ENCODE measurements at regions not wholly inside any gene's neighbourhood (a gene's known extent, or its start where the extent isn't known, plus 50 kb on each side); places are given as distances from the start of the nearest gene placed in this dataset.
A peak's percentile ranks its signal among the peaks of the same experiment; 100 is the strongest.

DNA sequence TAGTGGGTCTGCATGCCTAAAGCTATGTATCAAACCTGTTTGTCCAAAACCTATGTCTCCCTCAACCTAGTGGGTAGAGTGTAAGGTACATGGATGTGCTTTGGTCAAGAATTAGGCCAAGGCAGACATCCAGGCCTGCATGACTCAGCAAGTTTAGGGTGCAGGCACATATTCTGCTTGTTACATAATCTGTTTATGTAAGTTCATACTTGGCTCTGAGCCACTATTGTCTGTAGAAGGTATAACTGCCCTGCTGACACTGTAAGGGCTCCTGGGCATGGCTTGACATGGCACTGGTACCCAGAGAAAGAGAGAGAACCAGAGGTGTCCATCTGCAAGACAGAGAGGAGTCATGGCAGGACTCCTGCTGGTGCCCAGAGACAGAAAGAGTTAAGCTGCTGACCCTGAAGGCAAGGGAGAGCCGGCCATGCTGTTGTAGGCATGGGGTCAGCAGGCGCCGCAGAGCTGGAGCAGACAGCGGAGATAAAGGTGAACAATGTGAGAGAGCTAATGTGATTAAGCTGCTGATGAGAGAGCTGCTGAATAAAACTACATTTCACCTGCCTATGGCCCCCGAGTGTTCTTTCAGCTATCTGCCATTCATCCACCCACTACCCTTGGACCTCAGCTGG lies 118.5 kb upstream of the TMEM106B start:
- DNase-seq (ENCODE audit: low spot score in 2 of 2) (no peak), ATAC-seq (no peak)
- peak overlapping the region in 1 of 2 donors; percentile 69 for H3K27ac Mint-ChIP-seq
- H3K36me3 Mint-ChIP-seq = no peaks in the 10 kb centered on the region
- no peaks in the 10 kb centered on the region for H3K9me3 Mint-ChIP-seq

DNA sequence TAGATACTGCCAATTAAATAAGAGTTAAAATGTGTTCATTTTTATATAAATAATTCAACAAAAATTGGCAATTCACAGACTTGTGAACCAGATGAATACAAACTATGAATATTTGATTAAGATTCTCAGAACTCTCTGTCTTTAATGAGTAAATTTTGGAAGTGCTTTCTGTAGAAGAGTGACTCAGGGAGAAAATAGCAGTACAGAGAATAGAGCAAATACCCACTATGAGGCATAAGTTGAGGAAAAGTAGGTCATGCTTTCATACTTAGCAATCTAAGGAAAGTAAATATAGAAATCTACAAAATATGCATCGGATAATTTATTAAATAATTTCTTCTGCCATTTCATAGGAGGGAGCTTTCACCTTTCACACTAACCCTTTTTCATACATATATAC lies 117.7 kb upstream of the TMEM106B start:
- DNase-seq (ENCODE audit: low spot score in 2 of 2) (no peak), ATAC-seq (no peak)
- Mint-ChIP-seq H3K27ac (no peak overlapping the region), H3K36me3 (no peaks in the 10 kb centered on the region), H3K9me3 (no peaks in the 10 kb centered on the region)

DNA sequence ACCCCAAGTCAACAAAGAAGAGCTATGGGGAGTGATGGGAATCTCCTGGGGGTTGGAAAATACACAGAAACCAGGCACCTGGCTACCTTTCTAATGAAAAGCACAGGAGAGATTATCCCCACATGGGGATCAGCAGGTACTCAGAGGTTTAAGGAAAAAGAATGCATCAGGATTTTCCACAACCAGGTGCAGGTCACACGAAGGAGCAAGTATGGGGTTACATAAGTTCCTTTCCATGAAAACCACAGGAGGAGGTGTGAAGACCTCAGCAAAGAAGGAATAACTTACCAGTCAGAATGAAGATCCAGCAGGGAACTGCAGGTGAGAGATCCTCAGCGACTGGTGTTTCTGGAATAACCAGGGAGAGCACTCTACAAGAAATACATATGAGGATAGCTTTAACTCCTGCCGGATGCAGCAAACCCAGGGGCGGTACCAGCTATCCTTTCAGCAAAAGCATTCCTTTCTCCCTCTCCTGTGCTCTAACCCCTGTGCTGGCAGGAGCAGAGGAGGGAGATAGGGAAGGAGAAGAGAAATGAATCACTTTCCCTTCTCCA lies 116.7 kb upstream of the TMEM106B start:
- Mint-ChIP-seq H3K27ac (no peak overlapping the region), H3K36me3 (no peaks in the 10 kb centered on the region), H3K9me3 (no peaks in the 10 kb centered on the region)
- DNase-seq (ENCODE audit: low spot score in 2 of 2) = no peak
- no peak for ATAC-seq

DNA sequence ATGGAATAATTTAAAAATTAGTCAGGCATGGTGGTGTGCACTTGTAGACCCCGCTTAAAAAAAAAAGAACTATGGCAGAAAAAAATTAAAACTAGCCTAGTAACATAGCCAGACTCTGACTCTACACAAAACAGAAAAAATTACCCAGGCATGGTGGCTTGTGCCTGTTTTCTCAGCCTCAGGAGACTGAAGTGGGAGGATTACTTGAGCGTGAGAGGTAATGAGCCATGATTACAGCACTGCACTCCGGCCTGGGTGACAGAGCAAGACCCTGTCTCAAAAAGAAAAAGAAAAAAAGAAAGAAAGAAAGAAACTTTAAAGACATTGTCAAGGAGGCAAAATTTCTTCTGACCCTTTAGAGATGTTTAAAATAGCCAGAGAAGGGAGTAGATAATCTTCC lies 109.0 kb upstream of the TMEM106B start:
- peaks cover 0 to 5% of the 10 kb centered on the region in 2 donors for H3K36me3 Mint-ChIP-seq
- peaks cover 0 to 4% of the 10 kb centered on the region in 2 donors for H3K9me3 Mint-ChIP-seq
- no peak overlapping the region for H3K27ac Mint-ChIP-seq
- no peak for ATAC-seq
- DNase-seq (ENCODE audit: low spot score in 2 of 2) = no peak

DNA sequence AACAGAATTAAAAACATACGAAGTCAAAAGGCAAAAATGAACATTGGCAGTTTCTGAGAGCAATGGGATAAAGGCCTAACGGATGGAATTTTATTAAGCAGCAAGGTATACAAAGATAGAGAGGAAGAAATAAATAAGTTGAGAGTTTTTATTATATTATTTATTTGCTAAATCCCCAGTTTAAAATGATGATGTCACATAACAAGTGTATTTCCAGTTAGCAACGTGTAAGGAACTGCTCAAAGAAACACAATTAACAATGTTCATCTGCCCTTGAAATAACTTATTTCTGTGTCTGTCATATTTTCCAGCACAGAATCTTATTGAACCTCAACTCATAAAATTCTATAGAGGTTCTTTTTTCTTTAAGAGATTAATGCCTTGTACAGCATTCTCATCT lies 108.6 kb upstream of the TMEM106B start:
- Mint-ChIP-seq H3K36me3 (peaks cover 0 to 5% of the 10 kb centered on the region in 2 donors), H3K9me3 (peaks cover 0 to 4% of the 10 kb centered on the region in 2 donors), H3K27ac (no peak overlapping the region)
- ATAC-seq (no peak), DNase-seq (ENCODE audit: low spot score in 2 of 2) (no peak)

DNA sequence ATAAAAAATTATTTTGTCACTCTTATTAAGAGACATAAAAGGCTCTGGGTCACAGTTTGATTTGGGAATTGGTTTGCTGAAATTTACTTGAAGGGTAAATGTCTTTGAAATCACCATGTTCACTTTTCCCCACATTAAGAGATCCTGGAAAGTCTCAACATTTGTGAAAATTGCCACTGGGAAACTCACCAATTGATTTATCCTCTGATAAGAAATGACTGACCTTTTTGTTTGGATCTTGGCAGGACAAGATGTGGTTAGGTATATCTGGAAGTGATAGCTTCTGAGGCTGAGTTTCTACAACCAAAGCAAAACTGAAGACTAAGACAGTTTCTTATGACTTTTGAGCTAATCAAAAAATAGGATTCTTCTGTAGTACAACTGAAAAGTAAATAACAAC lies 107.1 kb upstream of the TMEM106B start:
- Mint-ChIP-seq H3K36me3 (peaks cover 0 to 5% of the 10 kb centered on the region in 2 donors), H3K9me3 (peaks cover 0 to 4% of the 10 kb centered on the region in 2 donors), H3K27ac (no peak overlapping the region)
- DNase-seq (ENCODE audit: low spot score in 2 of 2) = no peak
- no peak for ATAC-seq

DNA sequence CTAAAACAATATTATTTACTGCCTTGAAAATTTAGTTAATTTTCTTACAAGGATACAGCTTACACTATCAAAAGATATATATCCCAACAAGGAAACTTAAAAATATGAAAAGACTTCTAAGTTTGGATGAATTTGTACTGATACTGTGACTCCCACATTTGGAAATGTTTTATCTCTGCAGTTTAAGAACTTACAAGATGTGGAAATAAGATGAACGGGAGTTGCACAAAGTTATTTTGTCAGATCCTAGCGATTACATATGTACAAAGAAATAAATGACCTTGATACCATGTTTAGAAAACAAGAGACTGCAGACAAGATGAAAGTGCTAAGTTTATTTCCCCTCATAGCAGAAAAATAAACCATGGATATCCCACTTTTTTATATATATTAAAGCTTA lies 103.7 kb upstream of the TMEM106B start:
- Mint-ChIP-seq H3K27ac (no peak overlapping the region), H3K9me3 (no peaks in the 10 kb centered on the region), H3K36me3 (no peaks in the 10 kb centered on the region)
- DNase-seq (ENCODE audit: low spot score in 2 of 2) (no peak), ATAC-seq (no peak)

DNA sequence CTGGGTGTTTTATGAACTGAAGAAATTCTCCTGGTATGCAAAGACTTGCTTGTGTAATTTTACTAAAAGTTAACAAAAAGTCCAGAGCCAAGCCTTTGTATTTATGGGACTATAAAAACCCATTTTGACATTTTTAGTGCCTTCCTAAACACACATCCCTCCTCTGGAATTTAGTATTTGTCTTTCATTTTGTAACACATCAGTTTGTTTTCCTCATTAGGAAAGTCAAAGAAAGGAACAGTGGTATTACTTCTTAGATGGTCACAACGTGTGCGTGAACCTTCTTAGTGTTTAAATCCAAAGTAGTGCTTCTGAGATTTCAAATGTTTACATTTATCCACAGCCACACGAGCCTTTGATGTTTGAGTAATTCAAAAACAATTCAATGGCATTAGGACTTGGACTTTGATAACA lies 103.2 kb upstream of the TMEM106B start:
- DNase-seq (ENCODE audit: low spot score in 2 of 2) (no peak), ATAC-seq (no peak)
- Mint-ChIP-seq H3K36me3 (no peaks in the 10 kb centered on the region), H3K9me3 (no peaks in the 10 kb centered on the region), H3K27ac (no peak overlapping the region)

DNA sequence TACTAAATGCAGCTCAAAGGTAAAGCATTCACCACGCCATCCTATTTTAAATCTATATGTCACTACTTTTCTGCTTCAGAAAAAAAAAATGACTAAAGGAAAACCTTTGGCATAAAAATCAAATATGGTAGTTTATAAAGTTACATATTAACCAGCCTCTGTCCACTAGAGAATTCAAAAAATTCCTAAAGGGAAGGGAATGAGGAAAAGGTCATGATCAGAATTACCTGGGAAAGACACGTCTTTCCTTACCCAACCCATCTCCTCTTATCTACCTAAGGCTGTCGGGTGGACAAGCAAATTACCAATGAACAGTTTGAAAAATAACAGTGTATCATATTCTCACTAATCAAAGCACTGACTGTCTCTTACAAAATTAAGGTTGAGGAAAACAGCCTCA lies 100.7 kb upstream of the TMEM106B start:
- H3K27ac Mint-ChIP-seq = no peak overlapping the region
- DNase-seq (ENCODE audit: low spot score in 2 of 2) = no peak
- no peaks in the 10 kb centered on the region for H3K9me3 Mint-ChIP-seq
- no peak for ATAC-seq
- H3K36me3 Mint-ChIP-seq = no peaks in the 10 kb centered on the region

DNA sequence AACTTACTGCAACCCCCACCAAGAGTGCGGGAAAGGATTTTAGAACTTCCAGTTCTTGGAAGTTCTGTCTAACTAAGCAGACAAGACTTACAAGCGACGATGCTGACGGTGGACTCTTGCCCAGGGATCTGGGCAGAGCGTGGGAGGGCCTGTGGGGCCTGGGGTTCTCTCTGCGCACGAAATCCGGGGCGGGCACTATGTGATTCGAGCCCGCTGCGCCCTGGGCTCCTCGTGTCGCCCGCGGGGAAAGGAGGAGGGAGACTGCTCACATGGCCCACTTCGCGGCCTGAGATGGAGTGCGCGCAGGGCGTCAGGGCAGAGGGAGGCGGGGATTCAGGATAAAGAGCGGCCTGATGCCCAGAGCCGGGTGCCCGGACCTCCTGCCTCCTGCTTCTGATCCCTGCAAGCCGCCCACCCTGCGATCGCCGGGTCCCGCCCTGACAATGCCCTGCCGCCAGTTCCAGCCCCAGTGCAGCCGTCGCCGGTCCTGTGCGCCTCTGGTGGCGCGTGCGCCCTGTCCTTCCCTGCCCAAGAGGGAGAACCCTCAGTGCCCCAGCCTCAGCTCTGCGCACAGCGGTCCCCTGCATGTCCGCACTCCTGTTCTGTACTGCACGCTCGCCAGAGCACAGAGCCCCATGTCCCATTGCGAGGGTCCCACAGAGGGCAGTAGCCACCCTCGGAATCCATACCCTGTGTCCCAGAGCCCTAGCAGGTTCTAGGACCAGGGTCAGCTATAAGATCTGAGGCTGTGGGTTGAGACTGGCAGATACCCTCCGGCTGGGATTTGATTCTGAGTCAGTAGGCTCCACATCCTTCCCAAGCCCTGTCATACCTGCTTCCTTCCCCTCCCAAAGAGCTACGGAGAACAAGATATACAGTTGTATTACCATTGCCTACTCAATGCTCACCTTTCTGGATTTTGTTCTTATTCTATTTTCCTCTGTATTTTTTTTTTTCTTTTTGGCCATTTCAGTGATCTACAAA lies 99.4 kb upstream of the TMEM106B start:
- Mint-ChIP-seq H3K27ac (no peak overlapping the region), H3K36me3 (no peaks in the 10 kb centered on the region), H3K9me3 (no peaks in the 10 kb centered on the region)
- DNase-seq (ENCODE audit: low spot score in 2 of 2) (peak in 1 of 2 donors; percentile 5), ATAC-seq (peak; percentile 39 to 74)

DNA sequence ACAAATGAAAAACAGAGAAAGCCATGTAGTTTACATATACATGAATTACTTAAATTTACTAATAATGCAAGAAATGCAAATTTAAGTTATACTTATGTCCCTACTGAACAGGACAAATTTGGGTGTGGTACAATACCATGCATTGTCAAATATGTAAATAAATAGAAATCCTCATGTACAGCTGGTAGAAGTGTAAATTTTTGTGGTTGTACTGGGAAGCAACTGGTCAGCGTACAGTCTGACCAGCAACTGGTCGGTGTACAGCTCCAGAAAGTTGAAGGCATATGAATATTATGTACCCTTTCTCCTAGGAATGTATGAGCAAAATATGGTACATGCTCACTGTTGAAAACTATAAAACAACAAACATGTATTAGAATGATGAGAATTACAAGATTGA lies 93.9 kb upstream of the TMEM106B start:
- ATAC-seq (no peak), DNase-seq (ENCODE audit: low spot score in 2 of 2) (no peak)
- no peaks in the 10 kb centered on the region for H3K36me3 Mint-ChIP-seq
- H3K9me3 Mint-ChIP-seq = no peaks in the 10 kb centered on the region
- H3K27ac Mint-ChIP-seq = no peak overlapping the region

DNA sequence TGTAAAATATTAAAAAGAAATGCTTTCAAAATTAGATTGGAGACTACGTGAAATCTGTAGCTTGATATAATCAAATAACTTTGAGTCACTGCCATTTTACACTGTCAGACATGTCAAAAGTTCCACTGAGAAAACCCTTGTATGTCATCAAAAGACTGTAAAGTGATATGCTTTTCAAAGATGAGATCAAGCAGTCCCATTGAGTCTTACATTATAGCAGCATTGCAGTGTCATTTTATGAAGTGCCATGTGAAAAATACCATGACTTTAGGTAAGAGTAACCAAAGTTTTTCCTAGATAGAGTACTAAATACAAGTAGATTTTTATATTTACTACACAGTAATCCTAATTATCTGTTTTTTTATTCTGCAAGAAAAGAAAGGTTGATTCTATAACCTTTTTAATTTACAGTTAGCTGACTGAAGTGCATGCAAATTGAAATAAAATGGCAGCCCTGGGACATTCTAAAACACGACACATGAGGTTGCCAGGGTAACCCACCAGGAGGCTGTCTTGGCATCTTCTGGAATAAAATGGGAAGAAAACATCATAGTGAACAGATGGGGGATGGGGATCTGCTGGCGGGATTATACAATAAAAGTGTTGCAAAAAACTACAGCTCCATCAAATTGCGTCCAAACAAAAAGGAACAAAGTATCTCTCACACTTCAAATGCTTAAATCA lies 91.3 kb upstream of the TMEM106B start:
- no peak for ATAC-seq

DNA sequence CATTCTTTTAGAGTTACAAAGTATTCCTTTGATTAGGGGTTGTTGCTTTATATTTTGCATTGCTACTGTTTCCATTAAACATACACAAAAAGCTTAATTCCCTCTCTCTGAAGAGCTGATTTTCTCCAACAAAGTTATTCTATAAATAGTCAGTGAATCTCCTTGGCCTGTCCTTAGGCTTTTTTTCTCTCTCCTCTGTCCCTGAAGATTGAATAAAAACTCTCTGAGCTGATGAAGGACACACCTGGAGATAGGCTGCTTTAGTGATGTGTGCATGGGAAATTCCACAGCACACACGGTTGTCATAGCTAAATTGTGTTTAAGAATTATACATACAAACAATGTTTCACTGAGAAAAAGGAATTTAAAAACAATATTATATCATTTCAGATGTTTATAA lies 90.5 kb upstream of the TMEM106B start:
- Mint-ChIP-seq H3K27ac (no peak overlapping the region), H3K36me3 (peaks cover 0 to 5% of the 10 kb centered on the region in 2 donors), H3K9me3 (no peaks in the 10 kb centered on the region)
- no peak for DNase-seq (ENCODE audit: low spot score in 2 of 2)
- no peak for ATAC-seq

More for the DNA sequence above, 91.3 kb upstream of the TMEM106B start:
- Mint-ChIP-seq H3K36me3 (peaks cover 0 to 5% of the 10 kb centered on the region in 2 donors), H3K9me3 (no peaks in the 10 kb centered on the region), H3K27ac (no peak overlapping the region)
- no peak for DNase-seq (ENCODE audit: low spot score in 2 of 2)

DNA sequence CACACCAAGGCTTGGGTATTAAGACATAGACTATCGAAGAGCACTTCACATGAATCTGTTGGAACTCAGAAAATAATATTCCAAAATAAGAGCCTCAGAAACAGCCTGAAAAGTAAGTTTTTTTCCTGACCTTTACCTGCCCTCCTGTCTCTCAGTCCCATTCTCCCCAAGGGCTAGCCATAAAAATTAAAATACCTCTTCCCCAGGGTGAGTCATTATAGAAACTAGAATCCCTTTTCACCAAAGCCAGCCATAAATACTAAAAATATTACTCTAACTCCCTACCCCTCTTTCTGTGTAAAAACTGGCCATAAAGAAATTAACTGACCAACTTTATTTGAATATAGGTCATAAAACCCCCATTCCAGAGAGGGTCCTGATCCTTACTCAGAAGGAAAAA lies 87.9 kb upstream of the TMEM106B start:
- H3K36me3 Mint-ChIP-seq = peaks cover 0 to 5% of the 10 kb centered on the region in 2 donors
- no peak overlapping the region for H3K27ac Mint-ChIP-seq
- H3K9me3 Mint-ChIP-seq = no peaks in the 10 kb centered on the region
- ATAC-seq = no peak
- DNase-seq (ENCODE audit: low spot score in 2 of 2) = no peak

DNA sequence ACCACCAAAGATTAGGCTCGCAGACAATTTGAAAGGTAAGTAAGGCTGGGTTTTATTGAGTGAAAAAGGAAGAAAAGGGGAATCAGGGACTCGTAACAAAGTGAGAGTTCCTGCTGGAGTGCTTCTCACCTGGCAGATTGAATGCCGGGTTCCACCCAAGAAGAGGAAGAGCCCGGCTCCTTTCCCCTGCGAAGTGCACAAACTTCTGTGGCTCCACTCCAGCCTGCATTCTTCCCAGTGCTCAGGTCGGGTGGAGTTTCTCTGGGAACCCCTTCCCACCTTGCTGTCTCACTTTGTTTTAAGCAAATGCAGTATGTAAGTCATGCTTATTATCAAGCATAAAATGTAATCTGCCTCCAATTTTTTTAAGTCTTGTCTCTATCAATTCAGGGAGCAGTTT lies 87.1 kb upstream of the TMEM106B start:
- peaks cover 0 to 5% of the 10 kb centered on the region in 2 donors for H3K36me3 Mint-ChIP-seq
- no peak for DNase-seq (ENCODE audit: low spot score in 2 of 2)
- no peak for ATAC-seq
- no peaks in the 10 kb centered on the region for H3K9me3 Mint-ChIP-seq
- H3K27ac Mint-ChIP-seq = no peak overlapping the region

DNA sequence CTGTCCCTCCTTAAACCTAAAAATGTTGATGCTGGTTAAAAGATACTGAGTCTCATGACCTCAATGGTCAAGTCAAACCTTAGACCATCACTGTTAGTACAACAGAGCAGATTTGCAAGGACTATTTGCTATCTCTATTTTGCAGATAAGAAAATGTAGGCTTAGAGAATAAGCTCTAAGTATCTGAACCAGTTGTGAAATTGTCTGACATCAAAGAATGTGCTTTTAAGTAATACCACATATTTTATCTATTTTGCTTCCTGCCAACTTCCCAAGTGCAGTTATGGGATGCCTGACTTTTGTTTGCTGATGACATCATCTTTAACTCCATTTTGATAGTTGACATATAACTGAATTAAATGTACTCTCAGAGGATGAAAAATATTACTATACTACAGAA lies 83.6 kb upstream of the TMEM106B start:
- Mint-ChIP-seq H3K36me3 (peaks cover 0 to 3% of the 10 kb centered on the region in 2 donors), H3K9me3 (no peaks in the 10 kb centered on the region), H3K27ac (no peak overlapping the region)
- DNase-seq (ENCODE audit: low spot score in 2 of 2) (no peak), ATAC-seq (no peak)

DNA sequence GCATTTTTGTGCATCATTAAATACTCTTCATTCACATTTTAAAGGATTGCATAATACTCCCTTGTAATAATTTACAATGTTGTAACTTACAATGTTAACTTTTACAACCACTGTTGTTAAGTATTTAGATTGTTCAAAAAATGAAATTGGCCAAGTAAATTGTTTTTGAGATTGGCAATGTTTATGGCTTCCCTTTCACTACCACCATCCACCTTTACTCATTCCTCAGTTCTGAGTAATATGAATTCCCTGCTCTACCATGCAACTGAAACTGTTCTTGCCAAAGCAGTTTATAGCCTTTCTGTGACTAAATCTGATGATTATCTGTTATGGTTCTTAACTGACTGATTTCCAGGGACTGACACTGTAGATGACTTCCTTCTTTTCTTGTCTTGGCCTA lies 80.5 kb upstream of the TMEM106B start:
- ATAC-seq = peak; percentile 41 to 44
- no peak overlapping the region for H3K27ac Mint-ChIP-seq
- H3K36me3 Mint-ChIP-seq = no peaks in the 10 kb centered on the region
- H3K9me3 Mint-ChIP-seq = no peaks in the 10 kb centered on the region
- DNase-seq (ENCODE audit: low spot score in 2 of 2) = no peak

All from activated naive CD4-positive, alpha-beta T cell treated with anti-CD3 and anti-CD28 coated beads, Interleukin-2, amount 50 U/mL, for 72 hours (primary cell).